RWPE2 (cell line): ENCODE measurements at regions not wholly inside any gene's neighbourhood (a gene's known extent, or its start where the extent isn't known, plus 50 kb on each side); places are given as distances from the start of the nearest gene placed in this dataset.

ENCODE experiments used
- ATAC-seq: fragments of 200-7000 bp; cut with Tn5 transposase; 3 replicates; pipeline ENCODE4 v1.9.1; 2021; ENCODE audit warnings: low read depth
- DNase-seq: peaks from one replicate; pipeline ENCODE4 v3.0.0-alpha.2; 2020; ENCODE audit warnings: low spot score
- H3K27ac ChIP-seq: fragments of 450-650 bp; 2 replicates; pipeline ENCODE4 v1.5.1; 2017; ENCODE audit warnings: mild to moderate bottlenecking; ENCODE audit not compliant: poor library complexity, severe bottlenecking
- H3K27me3 ChIP-seq: fragments of 250-450 bp; sonication (Bioruptor Pico); 2 replicates; pipeline ENCODE4 v1.5.1; 2021; ENCODE audit warnings: mild to moderate bottlenecking, moderate library complexity; ENCODE audit not compliant: insufficient read depth, poor library complexity, severe bottlenecking
- H3K36me3 ChIP-seq: fragments of 250-450 bp; sonication (Bioruptor Pico); 2 replicates; pipeline ENCODE4 v1.5.1; 2020; ENCODE audit warnings: low read depth, mild to moderate bottlenecking, moderate library complexity
- H3K4me1 ChIP-seq: fragments of 250-450 bp; sonication (Bioruptor Pico); 2 replicates; pipeline ENCODE4 v1.5.1; 2021; ENCODE audit warnings: mild to moderate bottlenecking, moderate library complexity; ENCODE audit not compliant: insufficient read depth, poor library complexity, severe bottlenecking
- H3K4me3 ChIP-seq: fragments of 250-450 bp; sonication (Bioruptor Pico); 2 replicates; pipeline ENCODE4 v1.5.1; 2021; ENCODE audit warnings: mild to moderate bottlenecking, moderate library complexity; ENCODE audit not compliant: severe bottlenecking
- H3K9me3 ChIP-seq: fragments of 250-450 bp; sonication (Bioruptor Pico); 2 replicates; pipeline ENCODE4 v1.5.1; 2021; ENCODE audit warnings: mild to moderate bottlenecking, moderate library complexity; ENCODE audit not compliant: severe bottlenecking
- CTCF ChIP-seq: fragments of 450-650 bp; IDR thresholded peaks from one replicate; pipeline ENCODE4 v1.5.1; 2017; ENCODE audit warnings: mild to moderate bottlenecking, moderate library complexity; ENCODE audit not compliant: poor library complexity, severe bottlenecking

GRCh38 chr7:91796122-91796521 lies 84.4 kb downstream of the MTERF1 start:
- no peak for TF ChIP-seq CTCF
- no peak for ATAC-seq
- H3K36me3 ChIP-seq = no peaks in the 10 kb centered on the region
- no peaks in the 10 kb centered on the region for H3K4me1 ChIP-seq
- no peak for DNase-seq
- H3K9me3 ChIP-seq = no peaks in the 10 kb centered on the region
- H3K27ac ChIP-seq = no peak overlapping the region
- H3K4me3 ChIP-seq = no peak overlapping the region
- H3K27me3 ChIP-seq = no peaks in the 10 kb centered on the region

- DNase-seq (no peak), ATAC-seq (no peak)
- H3K27ac ChIP-seq = no peak overlapping the region
- H3K36me3 ChIP-seq = no peaks in the 10 kb centered on the region
- no peak overlapping the region for H3K4me3 ChIP-seq
- no peak for TF ChIP-seq CTCF
- H3K9me3 ChIP-seq = no peaks in the 10 kb centered on the region
- no peaks in the 10 kb centered on the region for H3K4me1 ChIP-seq
- H3K27me3 ChIP-seq = no peaks in the 10 kb centered on the region
Observed at GRCh38 chr7:91798425-91798824, 82.1 kb downstream of the MTERF1 start.

DNA sequence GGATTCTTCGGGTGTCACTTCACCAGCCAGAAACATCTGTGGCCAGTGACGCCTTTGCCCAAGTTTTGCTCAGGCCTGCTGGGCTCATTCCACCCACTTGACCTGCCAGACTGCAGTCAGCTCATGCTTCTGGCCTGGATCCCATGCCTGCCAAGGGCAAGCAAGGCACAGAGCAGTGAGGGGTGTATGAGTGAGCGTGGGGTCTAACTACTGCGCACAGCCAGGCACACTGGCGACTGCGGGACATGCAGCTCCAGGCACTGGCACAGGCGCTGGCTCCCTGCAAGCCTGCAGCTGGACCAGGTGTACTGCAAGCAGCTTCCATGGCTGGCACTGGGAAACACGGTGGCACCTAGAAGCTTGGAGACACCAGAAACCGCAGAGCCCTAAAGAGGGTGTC lies 80.1 kb downstream of the MTERF1 start:
- Histone ChIP-seq H3K36me3 (no peaks in the 10 kb centered on the region), H3K9me3 (no peaks in the 10 kb centered on the region), H3K4me3 (no peak overlapping the region), H3K27me3 (no peaks in the 10 kb centered on the region), H3K4me1 (no peaks in the 10 kb centered on the region), H3K27ac (no peak overlapping the region)
- TF ChIP-seq CTCF = no peak
- DNase-seq (no peak), ATAC-seq (no peak)

- no peak for TF ChIP-seq CTCF
- H3K27ac ChIP-seq = no peak overlapping the region
- ATAC-seq (no peak), DNase-seq (no peak)
- no peaks in the 10 kb centered on the region for H3K4me1 ChIP-seq
- no peaks in the 10 kb centered on the region for H3K9me3 ChIP-seq
- H3K27me3 ChIP-seq = no peaks in the 10 kb centered on the region
- no peaks in the 10 kb centered on the region for H3K36me3 ChIP-seq
- no peak overlapping the region for H3K4me3 ChIP-seq
Observed at GRCh38 chr7:91801331-91801983, 79.0 kb downstream of the MTERF1 start.

DNA sequence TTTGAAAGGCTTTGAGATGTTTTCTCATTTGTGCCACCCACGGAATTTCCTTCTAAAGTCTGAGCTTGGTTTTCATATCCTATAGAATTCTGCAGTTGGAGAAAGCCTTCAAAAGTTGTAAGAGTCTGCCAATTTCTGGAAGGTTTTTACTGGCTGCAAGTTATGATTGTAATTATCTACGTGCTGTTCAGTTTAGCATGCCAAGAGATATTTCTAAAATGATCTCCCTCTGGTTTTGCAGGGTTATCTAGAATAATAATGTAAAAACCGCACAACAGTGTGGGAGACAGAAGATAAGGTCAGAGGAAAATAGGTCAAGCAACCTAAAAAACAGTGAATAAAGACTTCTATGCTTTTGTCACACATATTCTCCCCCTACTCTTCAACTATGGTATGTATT lies 69.3 kb downstream of the MTERF1 start:
- TF ChIP-seq CTCF = no peak
- DNase-seq (no peak), ATAC-seq (no peak)
- no peaks in the 10 kb centered on the region for H3K27me3 ChIP-seq
- no peaks in the 10 kb centered on the region for H3K4me1 ChIP-seq
- no peaks in the 10 kb centered on the region for H3K9me3 ChIP-seq
- no peak overlapping the region for H3K27ac ChIP-seq
- no peak overlapping the region for H3K4me3 ChIP-seq
- H3K36me3 ChIP-seq = no peaks in the 10 kb centered on the region
